CD4-positive, alpha-beta T cell treated with Interleukin-17A for 1 hour (primary cell): ENCODE measurements at regions not wholly inside any gene's neighbourhood (a gene's known extent, or its start where the extent isn't known, plus 50 kb on each side); places are given as distances from the start of the nearest gene placed in this dataset.
"Not testable (repeated sequence)": the region's sequence is repeated elsewhere in the genome, so short reads cannot be mapped to it uniquely, and the experiment has no call there.

Experiments used
- DNase-seq: peaks from one replicate; pipeline ENCODE4 v3.0.0-alpha.2; 2020

DNA sequence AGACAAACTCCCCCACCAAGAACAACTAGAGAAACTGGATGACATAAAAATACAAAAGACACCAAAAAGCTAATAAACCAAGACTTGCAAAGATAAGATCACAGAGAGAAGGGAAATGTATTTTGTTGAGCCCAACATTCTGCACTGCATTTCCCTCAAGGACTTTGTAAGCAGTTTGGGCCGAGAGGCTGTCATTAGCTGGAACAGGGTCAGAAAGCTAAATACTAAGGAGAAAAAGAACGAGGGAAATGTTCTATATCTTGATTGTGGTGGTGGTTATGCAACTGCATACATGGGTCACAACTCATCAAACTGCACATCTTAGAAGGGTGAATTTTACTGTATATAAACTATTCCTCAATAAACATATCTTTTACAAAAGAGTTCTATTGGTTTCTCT, 315.0 kb downstream of the IPMK start:
- no peak for DNase-seq

DNA sequence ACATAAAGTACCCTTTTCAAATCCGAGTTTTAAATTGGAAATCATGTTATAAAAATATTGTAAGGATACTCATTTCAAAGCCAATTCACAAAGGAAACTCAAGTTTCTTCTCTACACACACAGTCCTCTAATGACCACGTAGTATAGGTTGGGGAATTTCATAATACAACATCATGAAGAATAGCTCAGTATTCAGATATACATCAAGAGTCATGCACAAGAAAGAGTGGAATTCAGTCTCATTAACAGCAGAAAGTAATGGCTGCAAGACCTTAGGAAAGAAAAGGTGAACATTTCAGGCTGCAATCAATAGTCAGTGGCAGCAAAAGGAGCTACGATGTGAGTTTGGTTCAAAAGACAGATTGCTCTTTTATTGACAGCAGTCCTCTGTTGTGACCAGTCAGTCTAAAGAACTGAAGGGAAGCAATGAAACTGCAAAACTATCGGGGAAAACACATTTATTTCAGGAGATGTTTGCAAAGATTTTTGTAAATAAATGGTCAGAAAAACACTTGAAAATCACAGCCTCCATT, 317.2 kb downstream of the IPMK start:
- DNase-seq: no peak

DNA sequence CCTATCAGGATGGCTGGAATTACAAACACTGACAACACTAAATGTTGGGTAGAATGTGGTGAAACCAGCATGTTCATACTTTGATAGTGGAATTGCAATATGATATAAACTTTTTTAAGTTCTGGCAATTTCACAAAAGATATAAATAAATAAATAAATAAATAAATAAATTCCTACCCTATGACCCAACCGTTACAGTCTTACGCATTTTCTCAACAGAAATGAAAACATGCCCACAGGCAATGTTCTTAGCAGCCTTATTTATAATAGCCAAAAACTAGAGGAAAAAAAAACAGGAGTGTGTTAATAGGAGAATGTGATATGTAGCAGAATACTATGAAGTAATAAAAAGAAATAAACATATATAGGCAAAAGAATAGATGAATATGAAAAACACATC, 318.9 kb downstream of the IPMK start:
- DNase-seq: no peak

DNA sequence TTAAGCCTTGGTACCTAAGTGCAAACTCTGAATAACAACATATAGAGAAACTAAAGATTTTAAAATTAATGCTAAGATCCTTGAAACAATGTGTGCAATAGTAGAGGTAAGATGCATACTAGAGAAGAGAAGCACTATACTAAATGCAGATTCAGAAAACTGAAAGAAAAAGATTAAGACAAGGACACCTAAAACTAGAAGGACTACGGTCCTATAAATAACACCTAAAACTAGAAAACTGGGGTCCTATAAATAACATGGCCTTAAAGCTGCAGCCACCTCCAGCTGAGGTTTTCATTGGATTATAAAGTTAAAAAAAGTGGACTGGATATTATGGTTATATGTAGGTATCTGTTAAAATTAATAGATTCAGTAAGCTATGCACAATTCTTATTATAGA, 320.9 kb downstream of the IPMK start:
- no peak for DNase-seq

DNA sequence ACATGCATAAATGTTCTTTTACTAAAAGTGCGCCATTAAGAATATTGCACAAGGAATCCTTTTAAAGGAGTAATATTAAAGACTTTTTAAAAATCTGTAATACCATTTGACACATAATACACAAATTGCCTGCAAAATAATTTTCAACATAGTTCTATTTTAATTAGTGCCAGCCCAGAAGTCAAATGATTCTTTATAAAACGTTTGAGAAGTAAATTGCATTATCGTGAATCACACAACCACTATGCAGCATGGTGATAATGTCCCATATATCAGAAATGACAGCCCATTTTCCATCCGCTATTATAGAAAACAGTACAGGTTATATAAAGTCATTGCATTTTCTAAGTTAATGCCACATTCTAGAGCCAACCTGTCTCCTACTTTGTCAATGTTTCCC, 324.0 kb downstream of the IPMK start:
- DNase-seq: no peak

DNA sequence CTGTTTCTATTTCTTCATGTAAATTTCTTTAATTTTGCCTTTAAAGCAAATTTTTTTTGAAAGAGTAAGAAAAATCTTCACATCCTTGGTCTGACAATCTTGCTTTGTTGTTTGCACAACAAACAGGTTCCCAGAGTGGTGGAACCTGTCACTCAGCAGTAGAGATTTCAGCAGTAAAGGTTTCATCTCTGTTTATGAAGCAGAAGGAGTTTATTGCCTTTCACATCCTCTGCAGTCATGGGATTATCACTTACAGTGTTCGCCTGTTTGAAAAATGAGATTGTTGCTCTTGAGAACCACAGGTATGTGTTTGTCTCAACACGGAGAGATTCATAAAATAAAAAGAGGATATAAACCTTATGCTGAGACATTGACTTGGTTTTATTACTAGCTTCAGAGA, 342.6 kb downstream of the IPMK start:
- no peak for DNase-seq

DNA sequence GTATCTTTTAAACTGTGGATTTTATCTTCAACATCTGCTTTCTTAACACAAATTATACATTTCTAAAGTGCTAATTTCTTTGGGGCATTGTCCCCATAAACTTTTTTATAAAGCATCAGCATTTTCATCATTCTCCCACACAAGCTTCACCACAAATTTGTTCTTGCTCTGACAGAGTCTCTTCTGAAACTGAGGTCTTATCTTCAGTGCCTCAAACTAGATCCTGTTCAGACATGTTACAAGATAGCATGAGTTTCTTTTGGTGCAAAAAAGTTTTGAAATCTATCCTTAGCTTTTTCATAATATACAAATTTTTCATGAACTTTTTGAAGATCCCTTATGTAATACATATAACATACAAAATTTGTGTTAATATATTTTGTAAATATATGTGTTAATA, 346.6 kb downstream of the IPMK start:
- no peak for DNase-seq

DNA sequence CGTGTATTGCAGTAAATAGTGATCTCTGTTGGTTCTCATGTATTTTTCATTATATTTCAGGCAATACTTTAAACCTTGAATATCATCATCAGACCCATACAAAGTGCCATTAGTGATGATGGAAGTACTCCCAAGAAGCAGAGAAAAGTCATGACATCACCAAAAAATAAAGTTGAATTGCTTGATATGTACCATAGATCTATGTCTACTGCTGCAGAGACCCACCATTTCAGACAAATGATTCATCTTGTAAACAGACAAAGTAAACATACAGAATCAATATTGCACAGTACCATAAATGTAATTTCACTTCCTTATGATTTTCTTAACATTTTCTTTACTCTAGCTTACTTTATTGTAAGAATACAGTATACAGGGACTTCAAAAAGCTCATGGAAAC, 347.8 kb downstream of the IPMK start:
- no peak for DNase-seq

DNA sequence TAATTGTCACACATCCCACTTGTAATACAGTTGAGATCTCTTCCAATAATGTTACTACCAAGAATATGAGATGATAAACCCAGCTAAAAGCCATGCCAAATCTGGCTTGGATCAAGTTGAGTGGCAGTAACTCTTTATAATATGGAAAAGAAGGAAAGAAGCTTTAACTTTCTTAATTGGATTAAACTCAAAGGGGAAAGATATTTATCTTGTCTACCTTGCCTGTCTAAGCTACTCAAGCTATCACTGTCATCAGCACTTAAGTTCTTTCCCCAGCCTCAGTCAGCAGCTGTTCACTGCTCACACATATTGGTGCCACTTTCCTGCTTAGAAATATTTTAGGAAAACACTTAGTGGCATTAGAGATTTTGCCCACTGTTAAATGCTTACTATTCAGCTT, 350.7 kb downstream of the IPMK start:
- DNase-seq: no peak

DNA sequence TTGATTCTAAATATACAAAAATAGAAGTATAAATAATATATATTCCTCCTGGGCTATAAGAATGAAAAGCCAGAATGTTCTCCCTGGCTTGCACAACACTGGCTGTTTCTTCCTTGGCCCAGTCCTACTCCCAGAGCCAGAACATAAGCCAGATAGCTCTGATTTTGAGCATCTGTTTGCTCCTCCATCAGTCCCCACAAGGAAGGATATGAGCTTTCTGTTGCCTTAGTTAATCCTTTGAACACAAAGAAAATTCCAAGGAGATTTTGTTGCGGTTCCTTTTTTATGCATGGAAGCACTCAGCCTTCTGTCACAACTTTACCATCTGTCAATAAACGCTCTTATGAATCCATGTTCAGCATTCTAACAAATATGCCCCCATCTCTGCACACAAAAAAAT, 361.8 kb downstream of the IPMK start:
- DNase-seq: no peak

DNA sequence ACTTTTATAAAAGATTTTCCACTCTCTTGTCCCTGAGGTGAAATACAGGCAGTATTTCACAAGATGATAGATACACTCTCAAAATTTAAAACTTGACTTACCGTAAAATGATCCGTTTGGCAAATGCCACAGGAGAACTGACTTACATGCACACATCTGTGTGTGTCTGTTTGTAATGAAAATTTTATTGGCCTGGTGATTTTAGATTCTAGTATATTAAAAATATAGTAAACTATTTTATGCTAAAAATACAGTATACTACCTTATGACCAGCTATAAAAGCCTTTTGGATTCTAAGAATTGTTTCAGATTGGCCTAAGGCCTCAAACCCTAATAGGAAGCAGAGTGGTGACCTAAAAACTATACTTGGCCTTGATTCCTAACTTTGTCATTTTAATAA, 362.7 kb downstream of the IPMK start:
- no peak for DNase-seq

DNA sequence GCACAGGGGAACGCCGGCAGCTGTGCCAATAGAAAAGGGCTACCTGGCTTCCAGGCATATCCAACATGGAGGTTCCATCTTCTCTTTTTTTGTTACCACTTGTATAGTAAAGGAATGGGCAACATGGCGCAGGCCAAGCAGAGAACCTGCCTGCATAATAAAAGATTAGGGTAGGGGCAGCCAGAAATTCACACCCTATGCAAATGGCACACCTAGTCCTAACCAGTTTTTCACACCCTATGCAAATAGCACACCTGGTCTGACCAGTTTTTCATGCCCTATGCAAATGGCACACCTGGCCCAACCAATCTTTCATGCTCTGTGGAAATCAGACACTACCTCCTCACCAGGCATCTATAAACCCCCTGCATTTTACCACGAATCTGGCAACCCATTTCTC, 369.5 kb downstream of the IPMK start:
- no peak for DNase-seq

DNA sequence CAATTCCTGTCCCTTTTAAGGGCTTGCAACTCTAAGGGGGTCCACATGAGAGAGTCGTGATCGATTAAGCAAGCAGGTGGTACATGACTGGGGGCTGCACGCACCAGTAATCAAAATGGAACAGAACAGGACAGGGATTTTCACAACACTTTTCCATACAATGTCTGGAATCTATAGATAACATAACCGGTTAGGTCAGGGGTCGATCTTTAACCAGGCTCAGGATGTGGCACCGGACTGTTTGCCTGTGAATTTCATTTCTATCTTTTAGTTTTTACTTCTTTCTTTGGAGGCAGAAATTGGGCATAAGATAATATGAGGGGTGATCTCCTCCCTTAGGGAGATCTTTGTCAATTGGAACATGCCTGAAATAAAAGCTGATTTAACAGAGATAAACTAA, 370.1 kb downstream of the IPMK start:
- no peak for DNase-seq

DNA sequence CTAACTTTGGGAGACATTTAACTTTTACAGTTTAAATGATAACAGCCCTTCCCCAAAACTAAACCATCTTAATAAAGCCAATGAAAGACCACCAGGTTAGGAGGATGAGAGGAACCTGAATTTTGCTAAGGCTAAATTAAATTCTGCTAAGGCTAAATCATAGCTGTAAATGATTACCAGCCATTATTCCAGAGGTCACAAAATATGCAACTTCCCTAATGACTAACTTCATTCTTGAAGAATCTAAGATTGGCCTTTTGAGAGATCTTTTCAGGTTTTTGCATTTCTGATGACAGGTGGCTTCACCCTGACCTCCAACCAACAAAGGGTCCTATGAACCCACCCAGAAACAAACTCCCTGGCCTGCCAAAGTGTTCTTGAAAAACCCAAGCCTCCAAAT, 373.3 kb downstream of the IPMK start:
- DNase-seq: no peak

DNA sequence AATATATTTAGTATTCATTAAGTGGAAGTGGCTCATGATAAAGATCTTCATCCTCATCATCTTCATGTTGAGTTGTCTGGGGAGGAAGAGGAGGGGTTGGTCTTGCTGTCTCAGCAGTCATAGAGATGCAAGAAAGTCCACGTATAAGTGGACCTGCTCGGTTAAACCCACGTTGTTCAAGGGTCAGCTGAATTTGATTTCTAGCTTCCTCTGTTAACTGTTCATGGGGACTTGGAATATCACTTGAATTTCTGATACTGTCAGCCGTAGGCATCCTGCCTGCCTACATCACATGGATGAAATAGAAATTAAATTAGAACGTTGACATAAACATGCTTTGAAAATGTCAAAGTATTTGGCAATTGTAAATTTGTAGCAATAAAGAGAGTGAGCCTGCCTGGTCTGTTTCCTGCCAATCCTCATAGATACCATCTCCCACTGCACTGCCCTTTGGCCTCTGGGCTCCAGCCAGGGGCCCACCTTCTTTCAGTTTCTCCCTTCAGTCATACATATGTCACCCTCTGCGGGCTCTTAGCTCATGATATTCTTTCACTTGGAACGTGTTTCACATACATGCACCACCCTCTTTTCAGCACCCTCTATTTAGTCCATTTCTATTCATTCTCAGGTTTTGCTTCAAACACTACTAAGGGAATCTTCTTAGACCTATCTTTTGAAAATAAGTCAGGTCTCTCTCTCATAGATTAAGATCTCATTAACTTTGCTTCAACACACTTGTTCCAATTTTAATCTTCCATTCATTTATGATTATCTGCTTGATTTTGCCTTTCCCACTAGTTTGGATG, 376.3 kb downstream of the IPMK start:
- DNase-seq: no peak

DNA sequence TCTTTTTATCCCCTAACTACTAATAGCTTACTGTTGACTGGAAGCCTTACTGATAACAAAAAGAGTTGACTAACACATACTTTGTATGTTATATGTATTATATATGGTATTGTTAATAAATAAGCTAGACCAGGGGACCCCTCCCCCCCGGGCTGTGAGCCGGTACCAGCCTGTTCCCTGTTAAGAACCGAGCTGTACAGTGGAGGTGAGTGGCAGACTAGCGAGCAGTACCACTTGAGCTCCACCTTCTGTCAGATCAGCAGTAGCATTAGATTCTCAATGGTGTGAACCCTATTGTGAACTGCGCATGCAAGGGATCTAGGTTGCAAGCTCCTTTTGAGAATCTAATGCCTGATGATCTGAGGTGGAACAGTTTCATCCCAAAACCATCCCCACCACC, 377.0 kb downstream of the IPMK start:
- no peak for DNase-seq

DNA sequence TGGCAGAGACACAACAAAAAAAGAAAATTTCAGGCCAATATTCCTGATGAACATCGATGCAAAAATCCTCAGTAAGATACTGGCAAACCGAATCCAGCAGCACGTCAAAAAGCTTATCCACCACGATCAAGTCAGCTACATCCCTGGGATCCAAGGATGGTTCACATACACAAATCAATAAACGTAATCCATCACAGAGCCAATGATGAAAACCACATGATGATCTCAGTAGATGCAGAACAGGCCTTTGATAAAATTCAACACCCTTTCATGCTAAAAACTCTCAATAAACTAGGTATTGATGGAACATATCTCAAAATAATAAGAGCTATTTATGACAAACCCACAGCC, 382.1 kb downstream of the IPMK start:
- not testable (repeated sequence) for DNase-seq

DNA sequence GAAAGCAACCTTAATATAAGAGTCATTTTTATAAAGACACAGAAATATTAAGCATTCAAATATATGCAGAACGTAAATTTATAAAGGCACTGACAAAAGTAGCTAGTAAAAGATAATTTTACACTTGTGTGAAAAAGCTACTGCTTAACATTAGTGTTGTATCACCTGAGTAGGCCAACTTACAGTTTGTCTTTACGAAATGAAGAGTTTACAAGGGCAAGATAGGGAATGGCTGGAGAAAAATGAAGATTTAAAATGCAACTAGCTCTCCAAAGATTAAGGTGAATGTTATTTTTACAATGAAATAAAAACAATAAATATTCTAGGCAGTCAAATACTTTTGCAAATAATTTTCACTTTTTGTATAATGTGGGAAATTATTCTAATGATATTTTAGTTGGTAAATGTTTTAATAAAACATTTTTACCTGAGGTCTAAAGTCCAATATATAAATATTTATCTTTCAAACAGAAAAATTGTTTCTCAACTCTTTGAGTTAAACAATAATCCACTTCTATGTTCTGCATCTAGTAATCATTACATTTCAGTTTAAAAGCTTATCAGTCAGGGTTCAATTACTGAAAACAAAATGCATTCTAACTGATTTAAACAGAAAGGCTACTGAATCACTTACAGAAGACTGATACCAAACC, 382.6 kb downstream of the IPMK start:
- no peak for DNase-seq

DNA sequence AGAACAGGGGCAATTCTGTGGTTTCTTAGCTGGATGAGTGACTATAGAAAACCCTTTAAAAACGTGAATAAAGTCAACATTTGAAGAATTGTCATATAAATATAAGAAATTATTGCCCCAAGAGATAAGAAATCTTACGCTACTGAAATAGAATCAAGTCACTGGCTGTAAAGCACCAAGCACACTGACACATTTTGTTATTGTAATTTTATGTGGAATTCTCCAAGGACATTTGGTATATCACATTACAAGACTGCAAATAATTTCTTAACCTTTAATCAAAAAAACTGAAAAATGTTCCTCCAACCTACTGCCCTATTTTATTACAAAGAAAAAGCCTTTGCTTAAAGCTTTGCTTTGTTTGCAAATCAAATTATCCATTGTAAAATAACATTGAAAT, 383.3 kb downstream of the IPMK start:
- no peak for DNase-seq

DNA sequence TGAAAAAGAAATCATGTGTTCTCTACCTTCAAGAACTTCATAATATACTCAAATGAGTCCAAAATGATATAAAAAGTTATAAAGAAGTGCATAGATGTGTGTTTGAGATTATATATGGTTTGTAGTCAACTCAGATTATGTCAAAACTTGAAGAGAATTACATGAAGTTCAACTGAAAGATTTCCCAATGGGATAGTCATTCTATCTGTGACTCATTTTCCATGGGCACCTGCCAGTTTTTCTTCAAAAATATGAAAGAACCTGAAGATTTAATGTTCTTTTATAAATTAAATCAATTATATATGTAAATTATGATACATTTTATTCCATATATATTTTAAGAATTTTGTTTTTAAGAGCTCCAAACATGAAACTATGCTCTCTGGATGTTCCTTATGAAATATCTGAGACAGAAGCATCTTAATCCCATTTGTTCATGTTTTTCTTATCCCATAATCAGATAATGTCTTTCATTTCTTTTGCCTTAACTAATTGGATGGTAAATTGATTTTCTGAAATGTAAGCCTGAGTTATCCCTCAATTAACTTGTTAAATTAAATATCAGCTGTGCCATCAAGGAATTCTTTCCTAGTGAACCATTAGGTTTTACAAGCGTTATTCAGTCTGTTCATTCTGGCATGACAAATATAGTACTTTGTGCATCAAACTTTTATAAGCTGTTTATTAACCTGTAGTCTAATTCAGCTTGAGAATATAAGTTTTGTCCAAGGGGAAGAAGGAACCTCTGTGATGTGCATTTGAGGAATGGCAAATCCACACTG, 387.1 kb downstream of the IPMK start:
- DNase-seq: no peak

DNA sequence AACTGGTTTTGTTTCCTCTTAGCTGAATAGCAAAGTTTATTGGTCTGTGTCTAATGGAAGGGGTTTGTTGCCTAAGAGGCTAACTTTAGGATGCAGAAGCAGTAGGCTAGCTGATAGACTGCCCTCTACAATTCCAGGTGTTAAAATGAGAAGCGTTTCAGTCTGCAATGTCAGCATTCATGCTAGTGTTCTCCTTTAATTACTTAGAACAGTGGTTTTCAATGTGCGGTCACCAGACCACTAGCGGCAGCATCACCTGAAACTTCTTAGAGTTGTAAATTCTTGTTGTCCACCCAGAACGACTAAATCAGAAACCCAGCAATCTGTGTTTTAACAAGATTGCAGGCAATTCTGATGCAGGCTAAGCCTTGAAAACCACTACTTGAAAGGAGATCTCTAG, 392.9 kb downstream of the IPMK start:
- DNase-seq: no peak

DNA sequence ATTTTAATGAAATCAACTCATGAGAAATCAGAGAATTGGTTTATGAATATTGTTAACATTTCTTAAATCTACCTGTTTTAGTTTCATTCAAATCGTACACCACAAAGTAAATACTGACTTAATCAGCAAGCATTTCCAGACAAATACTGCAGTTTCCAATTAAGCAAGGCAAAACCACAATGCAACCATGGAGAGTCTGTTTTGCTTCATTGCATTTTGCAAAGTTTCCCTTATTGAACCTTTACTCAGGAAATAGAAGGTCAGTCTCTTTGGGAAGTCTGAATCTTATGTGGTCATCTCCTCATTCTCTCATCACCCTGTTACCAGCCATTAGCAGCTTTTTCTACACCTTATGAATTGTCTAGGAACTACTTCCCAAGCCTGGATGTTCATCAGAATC, 400.5 kb downstream of the IPMK start:
- no peak for DNase-seq

DNA sequence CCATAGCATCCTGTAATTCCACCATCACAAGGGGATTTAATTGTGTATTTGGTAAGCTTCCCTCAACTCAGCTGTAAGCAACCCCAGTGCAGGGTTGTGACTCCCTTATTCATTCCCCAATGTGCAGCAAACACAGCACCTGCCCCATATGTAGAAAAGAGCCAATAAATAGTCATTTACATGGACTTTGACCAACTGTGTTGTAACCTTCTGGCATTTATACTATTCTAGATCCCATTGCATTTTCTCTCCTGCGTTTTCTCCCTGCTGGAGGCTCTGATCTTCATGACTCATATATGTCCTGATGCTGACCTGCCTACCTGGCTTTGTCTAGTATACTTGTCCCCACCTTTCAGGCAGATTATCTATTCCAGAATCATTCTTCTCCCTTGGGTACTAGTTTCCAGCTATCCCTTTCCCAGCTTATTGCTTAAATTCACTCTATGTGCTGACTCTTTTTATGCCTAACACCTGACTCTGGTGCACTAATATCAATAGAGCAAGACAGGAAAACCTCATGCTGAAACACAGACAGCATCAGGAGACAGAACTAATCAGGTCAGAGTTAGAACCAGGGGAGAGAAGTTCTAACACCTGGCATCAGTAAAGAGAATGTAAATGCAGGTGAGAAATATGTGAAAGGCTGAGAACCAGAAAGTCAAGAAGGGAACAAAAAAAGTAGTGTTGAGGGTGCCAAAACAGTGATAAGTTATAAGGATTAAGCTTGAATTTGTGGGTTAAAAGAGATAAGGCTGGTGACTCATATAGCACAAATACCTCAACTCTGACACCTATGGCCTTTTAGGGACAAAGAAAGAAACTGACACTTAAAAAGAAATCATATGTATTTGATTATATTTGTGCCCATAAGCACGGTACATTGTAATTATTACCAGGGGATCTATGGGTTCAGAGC, 402.7 kb downstream of the IPMK start:
- DNase-seq: no peak
